ENCODE measurements at regions not wholly inside any gene's neighbourhood (a gene's known extent, or its start where the extent isn't known, plus 50 kb on each side); places are given as distances from the start of the nearest gene placed in this dataset.

- no peak for TF ChIP-seq CTCF (IDR thresholded peaks at IDR 0.05)
- TF ChIP-seq ZFX (IDR thresholded peaks at IDR 0.05; ENCODE audit: borderline replicate concordance), result no peak
Observed at GRCh38 chr5:45750574-45750973, 54.4 kb upstream of the HCN1 start.
